Ecto neural progenitor cell (in vitro differentiated cells): ENCODE measurements at regions not wholly inside any gene's neighbourhood (a gene's known extent, or its start where the extent isn't known, plus 50 kb on each side); places are given as distances from the start of the nearest gene placed in this dataset.
"Not testable (repeated sequence)": the region's sequence is repeated elsewhere in the genome, so short reads cannot be mapped to it uniquely, and the experiment has no call there.

Experiments used
- DNase-seq: peaks from one replicate; pipeline ENCODE4 v3.0.0-alpha.2; 2018; ENCODE audit warnings: low spot score

- no peak for DNase-seq
Measured at GRCh38 chr11:64428693-64429092, 69.7 kb downstream of the RPS6KA4 start.

- no peak for DNase-seq
Measured at GRCh38 chr11:64429970-64430369, 71.0 kb downstream of the RPS6KA4 start.

DNA sequence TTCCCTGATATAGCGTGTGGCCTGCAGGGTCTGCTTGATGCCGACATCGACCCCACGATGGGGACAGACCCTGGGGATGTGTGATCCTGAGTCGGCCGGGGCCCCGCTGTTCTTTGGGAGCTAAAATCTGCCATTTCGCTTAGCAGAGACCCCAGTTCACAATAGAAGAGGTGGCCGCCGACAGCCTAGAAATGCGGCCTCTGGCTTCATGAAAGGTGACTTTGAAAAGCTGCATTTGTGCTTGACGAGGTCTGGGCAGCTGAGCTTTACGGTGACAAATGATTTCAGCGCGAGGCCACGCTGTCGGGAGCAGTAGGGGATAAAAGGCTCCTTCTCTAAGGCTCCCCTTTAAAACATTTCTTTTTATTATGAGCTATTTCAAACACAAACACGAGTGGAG is 71.7 kb downstream of the RPS6KA4 start:
- DNase-seq = no peak

GRCh38 chr11:64436000-64436399 is 77.0 kb downstream of the RPS6KA4 start:
- DNase-seq = no peak

- no peak for DNase-seq
Measured at GRCh38 chr11:64437426-64437825, 78.5 kb downstream of the RPS6KA4 start.

GRCh38 chr11:64438986-64439771 is 80.2 kb downstream of the RPS6KA4 start:
- no peak for DNase-seq

DNA sequence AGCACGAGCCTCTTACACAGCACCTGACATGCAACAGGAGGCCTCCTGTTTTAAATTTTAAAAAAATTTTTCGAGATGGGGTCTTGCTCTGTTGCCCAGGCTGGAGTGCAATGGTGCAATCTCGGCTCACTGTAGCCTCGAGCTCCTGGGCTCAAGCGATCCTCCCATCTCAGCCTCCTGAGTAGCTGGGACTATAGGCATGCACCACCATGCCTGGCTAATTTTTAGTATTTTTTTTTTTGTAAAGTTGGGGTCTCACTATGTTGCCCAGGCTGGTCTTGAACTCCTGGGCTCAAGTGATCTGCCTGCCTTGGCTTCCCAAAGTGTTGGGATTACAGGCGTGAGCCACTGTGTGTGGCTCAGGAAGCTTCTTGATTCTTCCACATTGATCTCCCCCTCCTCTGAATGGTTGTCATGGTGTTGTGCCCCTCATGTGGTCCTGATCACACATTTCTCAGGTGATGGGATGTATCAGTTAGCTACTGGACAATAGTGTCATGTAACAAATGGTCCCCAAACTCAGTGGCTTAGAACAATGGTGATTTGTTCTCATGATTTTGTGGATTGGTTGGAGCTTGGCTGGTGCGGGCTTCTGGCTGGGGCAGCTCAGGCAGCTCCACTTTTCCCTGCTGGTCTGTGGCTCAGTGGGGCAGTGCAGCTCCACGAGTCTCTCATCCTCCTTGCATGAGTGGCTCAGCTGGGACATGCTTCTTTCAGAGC is 81.0 kb downstream of the RPS6KA4 start:
- not testable (repeated sequence) for DNase-seq

DNA sequence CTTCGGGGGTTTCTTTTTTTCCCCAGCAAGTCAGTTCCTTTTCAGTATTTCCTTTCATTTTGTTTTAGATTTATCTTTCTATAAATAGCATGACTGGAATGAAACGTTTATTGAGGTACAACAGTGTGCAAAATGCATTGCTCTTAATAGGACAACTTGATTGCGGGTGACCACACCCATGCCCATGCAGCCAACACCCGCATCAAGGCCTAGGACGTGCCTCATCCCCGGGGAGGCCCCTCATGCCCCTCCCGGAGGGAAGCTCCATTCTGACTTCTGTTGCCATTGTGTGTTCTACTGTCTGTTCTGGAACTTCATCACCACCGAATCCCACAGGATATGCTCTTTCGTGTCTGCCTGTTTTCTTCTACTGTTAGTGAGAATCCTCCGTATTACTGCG is 82.2 kb downstream of the RPS6KA4 start:
- DNase-seq = no peak

GRCh38 chr11:64443001-64443400 is 84.0 kb downstream of the RPS6KA4 start:
- DNase-seq = no peak

DNA sequence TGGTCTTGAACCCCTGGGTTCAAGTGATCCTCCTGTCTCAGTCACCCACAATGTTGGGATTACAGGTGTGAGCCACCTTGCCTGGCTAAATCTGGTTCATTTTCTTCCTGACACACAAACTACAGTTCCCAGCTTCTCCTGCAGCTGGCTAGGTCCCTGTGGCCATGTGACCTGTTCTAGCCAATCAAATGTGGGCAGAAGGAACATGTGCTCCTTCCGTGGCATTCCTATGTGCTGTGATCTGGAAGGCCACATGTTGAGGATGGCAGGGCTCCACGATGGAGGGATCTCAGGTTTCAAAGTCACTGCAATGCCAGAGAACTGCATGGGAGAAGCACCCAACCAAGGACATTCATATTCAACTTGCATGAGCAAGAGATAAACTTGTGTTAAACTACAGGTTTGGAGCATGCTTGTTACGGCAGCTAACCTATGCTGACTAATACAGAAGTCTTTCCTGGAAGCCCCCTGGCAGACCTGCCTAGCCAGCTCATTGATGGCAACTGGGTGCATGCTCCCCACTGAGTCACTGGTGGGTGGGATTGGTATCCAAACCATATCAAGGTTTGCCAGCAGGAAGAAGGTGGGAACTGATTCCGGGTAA is 86.0 kb downstream of the RPS6KA4 start:
- no peak for DNase-seq

- no peak for DNase-seq
Measured at GRCh38 chr11:64445651-64446050, 86.7 kb downstream of the RPS6KA4 start.

- DNase-seq = no peak
Measured at GRCh38 chr11:64447831-64448598, 89.1 kb downstream of the RPS6KA4 start.

GRCh38 chr11:64448599-64449380 is 89.8 kb downstream of the RPS6KA4 start:
- peak; percentile 92 for DNase-seq

DNA sequence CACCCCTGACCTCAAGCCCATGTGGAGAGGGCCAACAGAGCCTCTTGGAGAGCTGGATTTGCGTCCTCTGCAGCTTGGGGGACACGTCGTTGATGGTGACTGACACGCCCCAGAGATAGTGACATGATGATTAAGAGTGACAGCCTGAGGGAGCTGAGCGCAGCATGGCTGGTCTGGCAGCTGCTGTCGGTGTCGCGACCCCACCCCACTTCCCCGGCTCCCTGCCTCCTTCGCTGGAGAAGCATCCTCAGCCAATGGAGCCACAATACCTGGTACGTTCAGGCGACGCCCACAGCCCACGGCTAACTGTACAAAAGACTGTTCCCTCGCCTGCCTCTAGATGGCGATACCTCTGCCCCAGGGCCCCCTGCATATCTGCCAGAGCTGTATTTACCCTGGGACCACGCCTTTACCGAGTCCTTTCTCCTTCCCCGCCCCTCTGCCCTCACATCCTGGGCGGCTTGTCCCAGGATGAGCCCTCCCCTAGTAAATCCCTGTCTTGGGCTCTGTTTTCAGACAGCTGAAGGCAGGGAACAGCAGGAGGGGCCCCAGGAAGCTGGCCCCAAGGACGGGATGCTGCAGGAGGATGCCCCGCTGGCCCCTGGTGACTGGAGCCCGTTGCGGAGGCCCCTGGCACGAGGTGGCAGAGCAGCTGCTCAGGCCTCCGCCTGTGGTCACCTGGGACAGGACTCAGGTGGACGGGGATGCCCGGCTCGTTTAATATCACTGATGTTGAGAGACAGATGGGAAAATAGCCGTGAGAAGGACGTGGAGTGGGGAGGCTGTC is 90.6 kb downstream of the RPS6KA4 start:
- peak; percentile 87 for DNase-seq

GRCh38 chr11:64450168-64450560 is 91.2 kb downstream of the RPS6KA4 start:
- no peak for DNase-seq

- DNase-seq = no peak
Measured at GRCh38 chr11:64451856-64452255, 92.9 kb downstream of the RPS6KA4 start.

DNA sequence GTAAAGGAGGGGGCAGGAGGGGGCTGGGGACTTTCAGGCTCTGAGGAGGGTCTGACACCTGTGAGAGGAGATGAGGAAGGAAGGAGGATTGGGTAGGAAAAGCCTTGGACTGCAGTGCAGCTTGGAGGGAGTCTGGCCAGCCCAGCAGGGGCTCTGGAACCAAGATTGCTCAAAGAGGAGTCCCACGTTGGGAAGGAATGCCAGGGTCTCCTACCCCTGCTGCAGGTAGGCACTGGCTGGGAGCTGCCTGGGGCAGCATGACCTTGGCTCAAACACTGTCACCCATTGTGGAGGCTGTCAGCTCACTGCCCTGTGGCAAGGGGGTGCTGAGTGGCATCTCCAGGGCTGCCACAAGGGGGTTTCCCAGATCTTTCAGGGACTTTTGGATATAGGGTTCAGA is 94.5 kb downstream of the RPS6KA4 start:
- DNase-seq = no peak

- no peak for DNase-seq
Measured at GRCh38 chr11:64455456-64456261, 96.7 kb downstream of the RPS6KA4 start.

DNA sequence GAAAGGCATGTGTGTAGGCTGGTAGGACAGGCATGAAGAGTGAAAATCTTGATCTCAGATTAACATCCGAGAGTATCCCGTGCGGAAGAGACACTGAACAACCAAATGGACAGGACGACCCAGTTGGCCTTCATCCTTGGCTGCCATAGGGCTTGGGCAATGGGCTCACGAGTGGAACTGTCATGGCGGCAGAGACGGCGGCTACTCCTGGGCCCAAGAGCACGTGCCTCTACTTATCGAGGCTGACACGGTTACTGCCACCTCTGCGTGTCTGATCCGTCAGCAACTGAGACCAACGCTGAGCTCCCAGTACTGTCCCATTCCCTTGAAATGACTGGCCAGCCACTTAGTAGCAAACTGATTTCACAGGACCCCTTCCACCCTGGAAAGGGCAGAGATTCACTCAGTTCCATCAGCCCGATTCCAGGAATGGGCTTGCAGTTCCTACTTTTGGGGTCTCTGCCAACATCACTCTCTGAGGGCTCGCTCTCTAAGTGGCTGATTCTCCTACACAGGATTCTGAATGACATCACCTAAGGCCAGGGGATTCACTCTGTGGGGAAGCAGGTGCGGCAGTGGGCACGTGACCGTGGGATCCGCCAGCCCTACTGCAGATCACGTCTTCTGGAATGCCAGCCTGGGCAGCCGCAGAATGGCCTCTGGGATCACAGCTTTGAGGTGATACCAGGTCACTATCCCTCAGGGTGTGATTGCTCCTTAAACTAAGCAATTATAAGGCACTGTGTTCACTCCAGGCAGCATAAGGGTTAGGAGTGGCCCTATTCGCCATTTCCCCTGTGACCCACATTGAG is 97.8 kb downstream of the RPS6KA4 start:
- DNase-seq = peak; percentile 39
